Endothelial cell of umbilical vein (primary cell): ENCODE measurements at regions not wholly inside any gene's neighbourhood (a gene's known extent, or its start where the extent isn't known, plus 50 kb on each side); places are given as distances from the start of the nearest gene placed in this dataset.

ENCODE experiments used
- BruUV-seq: library from RNA; stranded (reverse); fragments of 400-500 nt; replicated peaks from 2 replicates; lab custom pipeline; 2021; lab: Mats Ljungman, UMichigan
- CTCF ChIA-PET: fragments of 300-600, 350-600 bp; sonication (Branson Sonifier 250); formaldehyde crosslinking; loops from one replicate; lab custom pipeline; 2021; ENCODE audit warnings: antibody characterized with exemption, inconsistent platforms; lab: Charles Lee
- POLR2A ChIA-PET: fragments of 300-600, 350-600 bp; sonication (Branson Sonifier 250); formaldehyde crosslinking; loops from one replicate; lab custom pipeline; 2021; ENCODE audit warnings: antibody characterized with exemption, inconsistent platforms; lab: Charles Lee
- DNase-seq: peaks from one replicate; pipeline ENCODE4 v3.0.0-alpha.2; 2011; ENCODE audit warnings: low read depth, low spot score
- FAIRE-seq: peaks from 2 replicates; lab custom pipeline; 2011; peaks lifted over from hg19 to GRCh38; lab: Jason Lieb, UNC
- H2AFZ ChIP-seq: 2 replicates; pipeline ENCODE4 v1.6.0; 2012; ENCODE audit warnings: low read depth, low read length, control low read depth, inconsistent platforms
- H3K27ac ChIP-seq: 2 replicates; pipeline ENCODE4 v1.5.1; 2011; ENCODE audit warnings: low read depth, mild to moderate bottlenecking, control low read depth, low read length, moderate library complexity; ENCODE audit not compliant: insufficient read depth
- H3K27me3 ChIP-seq, 2 experiments: 2 replicates each; pipeline versions ENCODE4 v1.6.0 to v1.6.1; 2011; ENCODE audit warnings: low read length in 2 of 2, mixed read lengths in 1 of 2; ENCODE audit not compliant: control insufficient read depth in 2 of 2, insufficient read depth in 2 of 2
- H3K36me3 ChIP-seq, 2 experiments: 2 replicates in 1 of 2; 3 replicates in 1 of 2; pipeline ENCODE4 v1.5.1; 2011; ENCODE audit warnings: low read length in 2 of 2, mild to moderate bottlenecking in 1 of 2, moderate library complexity in 1 of 2; ENCODE audit not compliant: control insufficient read depth in 2 of 2, insufficient read depth in 2 of 2; ENCODE audit errors: extremely low read depth in 1 of 2
- H3K4me1 ChIP-seq: 3 replicates; pipeline ENCODE4 v1.5.1; 2011; ENCODE audit warnings: mild to moderate bottlenecking, low read length; ENCODE audit not compliant: control insufficient read depth, insufficient read depth; ENCODE audit errors: extremely low read depth
- H3K4me2 ChIP-seq: 2 replicates; pipeline ENCODE4 v1.6.1; 2011; ENCODE audit warnings: low read length, control low read depth, mixed read lengths; ENCODE audit not compliant: insufficient read depth
- H3K4me3 ChIP-seq, 3 experiments: fragments of 200-600 bp in 1 of 3; sonication (generic), shearing (Covaris generic) in 1 of 3; replicated peaks in 1 of 3; 2 replicates each; pipeline ENCODE4 v1.5.1; 2011 to 2016; ENCODE audit warnings: control low read depth in 3 of 3, low read length in 3 of 3, mild to moderate bottlenecking in 2 of 3, inconsistent platforms in 1 of 3, low read depth in 1 of 3, moderate library complexity in 1 of 3; ENCODE audit not compliant: insufficient read depth in 1 of 3
- H3K79me2 ChIP-seq: 2 replicates; pipeline ENCODE4 v1.6.0; 2012; ENCODE audit warnings: low read length, inconsistent platforms; ENCODE audit not compliant: control insufficient read depth, insufficient read depth
- H3K9ac ChIP-seq: replicated peaks from 2 replicates; pipeline ENCODE3; 2011; ENCODE audit warnings: low read length, control low read depth; ENCODE audit not compliant: insufficient read depth; ENCODE audit errors: extremely low read depth
- H3K9me1 ChIP-seq: replicated peaks from 3 replicates; pipeline ENCODE4 v1.6.0; 2011; ENCODE audit warnings: mild to moderate bottlenecking, low read length; ENCODE audit not compliant: control insufficient read depth, insufficient read depth; ENCODE audit errors: extremely low read depth
- H3K9me3 ChIP-seq: replicated peaks from 2 replicates; pipeline ENCODE4 v1.5.1; 2012; ENCODE audit warnings: low read length, inconsistent platforms; ENCODE audit not compliant: control insufficient read depth, insufficient read depth
- H4K20me1 ChIP-seq: replicated peaks from 2 replicates; pipeline ENCODE3; 2011; ENCODE audit warnings: mild to moderate bottlenecking, low read length; ENCODE audit not compliant: control insufficient read depth, insufficient read depth; ENCODE audit errors: extremely low read depth
- CTCF ChIP-seq, 2 donors: IDR thresholded peaks; 1 replicate in 1 of 2; 2 replicates in 1 of 2; pipeline ENCODE4 v1.5.1; 2011; ENCODE audit warnings: low read length in 2 of 2, mild to moderate bottlenecking in 2 of 2, moderate library complexity in 2 of 2, control low read depth in 1 of 2, inconsistent platforms in 1 of 2, low read depth in 1 of 2; ENCODE audit not compliant: insufficient read depth in 1 of 2; ENCODE audit errors: extremely low read depth in 1 of 2
- EZH2 ChIP-seq: IDR thresholded peaks from 2 replicates; pipeline ENCODE4 v1.6.1; 2012; ENCODE audit warnings: borderline replicate concordance, low read depth, mild to moderate bottlenecking, moderate library complexity, low read length, inconsistent platforms; ENCODE audit not compliant: severe bottlenecking
- FOS ChIP-seq: IDR thresholded peaks from 2 replicates; pipeline ENCODE4 v1.6.1; 2011; ENCODE audit warnings: mild to moderate bottlenecking, low read length, moderate library complexity, borderline replicate concordance; ENCODE audit not compliant: insufficient read depth
- GATA2 ChIP-seq: IDR thresholded peaks from 2 replicates; pipeline ENCODE4 v1.7.0; 2011; ENCODE audit warnings: low read depth, mild to moderate bottlenecking, moderate library complexity, mixed read lengths, low read length; ENCODE audit not compliant: insufficient read length, insufficient read depth
- JUN ChIP-seq: IDR thresholded peaks from 2 replicates; pipeline ENCODE4 v1.6.1; 2011; ENCODE audit warnings: borderline replicate concordance, low read depth; ENCODE audit not compliant: insufficient read length, insufficient read depth
- MAX ChIP-seq: IDR thresholded peaks from 2 replicates; pipeline ENCODE4 v1.6.1; 2011; ENCODE audit not compliant: insufficient read depth, insufficient read length
- MYC ChIP-seq: IDR thresholded peaks from one replicate; pipeline ENCODE4 v1.6.1; 2011; ENCODE audit warnings: mild to moderate bottlenecking, low read depth, low read length
- POLR2A ChIP-seq: IDR thresholded peaks from 2 replicates; pipeline ENCODE4 v1.6.1; 2012; ENCODE audit warnings: low read depth, mild to moderate bottlenecking, control low read depth, low read length
- dilution Hi-C: fragments of 300-500 bp; cut with MboI; formaldehyde crosslinking; loops from one replicate; pipeline ENCODE4 v1.15.0; 2019; ENCODE audit warnings: low sequenced_read_pairs; ENCODE audit not compliant: extremely low pct_ligation_motif_present
- intact Hi-C: fragments of 100-400 bp; cut with micrococcal nuclease; formaldehyde crosslinking; loops from one replicate; pipeline ENCODE4 v1.10.0; 2022

DNA sequence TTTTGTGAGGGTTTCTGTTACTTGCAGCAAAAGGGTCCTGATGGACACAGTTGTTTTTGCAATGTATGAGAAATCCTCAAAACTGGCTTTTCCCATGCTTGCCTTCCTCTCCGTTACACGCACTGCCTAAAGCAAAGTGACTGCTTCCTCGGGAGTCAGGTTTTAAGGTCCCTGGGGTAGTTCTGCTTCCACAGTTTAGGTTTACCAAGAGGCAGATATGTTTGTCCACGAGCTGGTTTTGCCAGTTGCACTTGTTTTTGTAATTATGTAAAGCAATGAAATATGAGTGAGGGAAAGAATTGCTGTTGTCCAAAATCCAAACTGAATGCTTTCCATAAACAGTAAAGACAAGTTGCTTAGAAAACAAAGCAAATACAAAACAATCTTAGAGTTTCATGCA, 290.7 kb upstream of the AMIGO2 start:
- H3K79me2 ChIP-seq, result no peaks in the 10 kb centered on the region
- POLR2A ChIA-PET, result no interaction called here
- no peak overlapping the region for H3K4me2 ChIP-seq
- H4K20me1 ChIP-seq, result no peaks in the 10 kb centered on the region
- dilution Hi-C loops, result no loop called here
- no peak overlapping the region for H3K27ac ChIP-seq
- H3K9me1 ChIP-seq, result no peaks in the 10 kb centered on the region
- no TSS peak for BruUV-seq
- no peak overlapping the region for H3K4me3 ChIP-seq
- H3K4me1 ChIP-seq, result no peaks in the 10 kb centered on the region
- no peak for TF ChIP-seq GATA2
- no peak for TF ChIP-seq MAX
- no peak for TF ChIP-seq POLR2A
- TF ChIP-seq EZH2, result no peak
- TF ChIP-seq FOS, result no peak
- no peak for TF ChIP-seq MYC
- TF ChIP-seq CTCF (IDR thresholded peaks at IDR 0.05; ENCODE audit: extremely low read depth in 1 of 2, insufficient read depth in 1 of 2, low read depth in 1 of 2, low read length in 2 of 2), result no peak
- no peak for TF ChIP-seq JUN
- no peak for FAIRE-seq
- H3K9ac ChIP-seq, result no peak overlapping the region
- intact Hi-C loops, result no loop called here
- no peaks in the 10 kb centered on the region for H3K27me3 ChIP-seq
- CTCF ChIA-PET, result interaction anchor here (1.1 kb wide), 1 partner anchor 9 kb away, joined by 3 read pairs; no protein-coding TSS in a partner anchor
- DNase-seq, result no peak
- no peaks in the 10 kb centered on the region for H3K9me3 ChIP-seq
- H3K36me3 ChIP-seq, result no peaks in the 10 kb centered on the region
- no peak overlapping the region for H2AFZ ChIP-seq
